ENCODE measurements at regions not wholly inside any gene's neighbourhood (a gene's known extent, or its start where the extent isn't known, plus 50 kb on each side); places are given as distances from the start of the nearest gene placed in this dataset.

GRCh38 chr5:52531105-52531504 is 256.6 kb upstream of the ITGA1 start:
- no peak for TF ChIP-seq POLR2A (IDR thresholded peaks at IDR 0.05; ENCODE audit: low read depth, low read length)
- no peak for TF ChIP-seq TAF1 (IDR thresholded peaks at IDR 0.05; ENCODE audit: borderline replicate concordance, low read depth, low read length)
- no peak for TF ChIP-seq POLR2AphosphoS5 (IDR thresholded peaks at IDR 0.05; ENCODE audit: low read depth, low read length)

Measured in GM12892 (cell line).